Caco-2 (cell line): ENCODE measurements at regions not wholly inside any gene's neighbourhood (a gene's known extent, or its start where the extent isn't known, plus 50 kb on each side); places are given as distances from the start of the nearest gene placed in this dataset.

Source experiments
- BruUV-seq: library from RNA; stranded (reverse); fragments of 400-500 nt; replicated peaks from 2 replicates; lab custom pipeline; 2021; lab: Mats Ljungman, UMichigan
- CTCF ChIA-PET: fragments of 300-600 bp; sonication (Branson Sonifier 250); formaldehyde crosslinking; loops from one replicate; lab custom pipeline; 2022; ENCODE audit warnings: antibody characterized with exemption; lab: Charles Lee
- POLR2A ChIA-PET: fragments of 300-600 bp; sonication (Branson Sonifier 250); formaldehyde crosslinking; loops from one replicate; lab custom pipeline; 2022; ENCODE audit warnings: antibody characterized with exemption; lab: Charles Lee
- DNase-seq, 2 experiments: peaks; one replicate each; pipeline versions ENCODE4 v3.0.0 to v3.0.0-alpha.2; 2020 to 2022
- H3K27me3 ChIP-seq: replicated peaks from 2 replicates; pipeline ENCODE4 v1.6.0; 2011; ENCODE audit warnings: low read length; ENCODE audit not compliant: control insufficient read depth, insufficient read depth
- H3K36me3 ChIP-seq: 2 replicates; pipeline ENCODE4 v1.5.1; 2011; ENCODE audit warnings: low read length; ENCODE audit not compliant: control insufficient read depth, insufficient read depth
- H3K4me1 ChIP-seq: fragments of 250-450 bp; sonication (Bioruptor Pico); 2 replicates; pipeline ENCODE4 v1.5.1; 2020; ENCODE audit warnings: mild to moderate bottlenecking
- H3K4me3 ChIP-seq: 2 replicates; pipeline ENCODE4 v1.5.1; 2011; ENCODE audit warnings: low read depth, mild to moderate bottlenecking, control low read depth, low read length
- H3K9me3 ChIP-seq: fragments of 250-450 bp; sonication (Bioruptor Pico); 2 replicates; pipeline ENCODE4 v1.5.1; 2020; ENCODE audit warnings: mild to moderate bottlenecking, moderate library complexity
- H3K27ac Mint-ChIP-seq: one replicate; pipeline ENCODE4 v1.8.0; 2022; ENCODE audit warnings: mixed read lengths; ENCODE audit not compliant: unreplicated experiment
- H3K27me3 Mint-ChIP-seq: one replicate; pipeline ENCODE4 v1.8.0; 2022; ENCODE audit warnings: mixed read lengths; ENCODE audit not compliant: insufficient read depth, unreplicated experiment
- H3K36me3 Mint-ChIP-seq: one replicate; pipeline ENCODE4 v1.8.0; 2022; ENCODE audit warnings: mild to moderate bottlenecking, mixed read lengths; ENCODE audit not compliant: insufficient read depth, unreplicated experiment
- H3K4me1 Mint-ChIP-seq: one replicate; pipeline ENCODE4 v1.8.0; 2022; ENCODE audit warnings: low read depth, mixed read lengths; ENCODE audit not compliant: unreplicated experiment
- H3K4me3 Mint-ChIP-seq: one replicate; pipeline ENCODE4 v1.8.0; 2022; ENCODE audit warnings: mild to moderate bottlenecking, moderate library complexity, mixed read lengths; ENCODE audit not compliant: unreplicated experiment
- H3K9me3 Mint-ChIP-seq: one replicate; pipeline ENCODE4 v1.8.0; 2022; ENCODE audit warnings: mixed read lengths; ENCODE audit not compliant: unreplicated experiment
- intact Hi-C: fragments of 100-400 bp; cut with micrococcal nuclease; formaldehyde crosslinking; loops from one replicate; pipeline ENCODE4 v1.10.0; 2022; ENCODE audit not compliant: unreplicated experiment
- TF ChIP-seq, protein P1 (sequence below), 2 experiments: fragments of 200-600 bp in 1 of 2; IDR thresholded peaks; 1 replicate in 1 of 2; 2 replicates in 1 of 2; pipeline versions ENCODE4 v1.5.1 to v1.8.0; 2011 to 2022; ENCODE audit warnings: antibody characterized with exemption in 1 of 2, control low read depth in 1 of 2, inconsistent platforms in 1 of 2, low read depth in 1 of 2, low read length in 1 of 2, mild to moderate bottlenecking in 1 of 2, moderate library complexity in 1 of 2; ENCODE audit not compliant: insufficient read depth in 1 of 2, severe bottlenecking in 1 of 2, unreplicated experiment in 1 of 2

DNA sequence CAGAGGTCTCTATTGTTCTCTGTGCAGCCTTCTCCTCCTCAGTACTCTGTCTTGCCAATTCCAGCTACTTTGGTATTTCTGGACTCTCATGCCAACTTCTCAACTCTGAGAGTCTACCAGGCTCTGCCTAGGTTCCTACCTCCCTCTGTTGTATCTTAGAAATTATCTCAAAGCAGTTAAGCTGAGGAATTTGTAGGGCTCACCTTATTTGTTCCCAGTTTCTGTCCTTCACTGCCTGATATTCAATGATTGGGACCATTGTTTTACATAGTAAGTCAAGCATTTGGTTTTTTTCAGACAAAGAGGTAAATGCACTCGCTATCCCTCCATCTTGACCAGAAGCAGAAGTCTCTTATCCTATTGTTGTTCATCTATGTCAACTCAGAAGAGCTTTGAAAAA is 205.0 kb upstream of the PGR start:
- POLR2A ChIA-PET: no interaction called here
- H3K4me3 Mint-ChIP-seq: no peak overlapping the region
- H3K9me3 ChIP-seq: no peaks in the 10 kb centered on the region

GRCh38 chr11:101331411-101331810 is 201.8 kb upstream of the PGR start:
- H3K36me3 Mint-ChIP-seq: no peaks in the 10 kb centered on the region
- no TSS peak for BruUV-seq
- CTCF ChIA-PET: no interaction called here
- POLR2A ChIA-PET: no interaction called here
- H3K27me3 Mint-ChIP-seq: peaks cover 11% of the 10 kb centered on the region
- DNase-seq: no peak
- no peaks in the 10 kb centered on the region for H3K4me1 ChIP-seq
- no peaks in the 10 kb centered on the region for H3K4me1 Mint-ChIP-seq
- H3K4me3 Mint-ChIP-seq: no peak overlapping the region
- no peaks in the 10 kb centered on the region for H3K9me3 Mint-ChIP-seq
- no peak overlapping the region for H3K27ac Mint-ChIP-seq
- no peak overlapping the region for H3K4me3 ChIP-seq
- H3K9me3 ChIP-seq: no peaks in the 10 kb centered on the region
- no peaks in the 10 kb centered on the region for H3K36me3 ChIP-seq
- TF ChIP-seq, protein P1, sequence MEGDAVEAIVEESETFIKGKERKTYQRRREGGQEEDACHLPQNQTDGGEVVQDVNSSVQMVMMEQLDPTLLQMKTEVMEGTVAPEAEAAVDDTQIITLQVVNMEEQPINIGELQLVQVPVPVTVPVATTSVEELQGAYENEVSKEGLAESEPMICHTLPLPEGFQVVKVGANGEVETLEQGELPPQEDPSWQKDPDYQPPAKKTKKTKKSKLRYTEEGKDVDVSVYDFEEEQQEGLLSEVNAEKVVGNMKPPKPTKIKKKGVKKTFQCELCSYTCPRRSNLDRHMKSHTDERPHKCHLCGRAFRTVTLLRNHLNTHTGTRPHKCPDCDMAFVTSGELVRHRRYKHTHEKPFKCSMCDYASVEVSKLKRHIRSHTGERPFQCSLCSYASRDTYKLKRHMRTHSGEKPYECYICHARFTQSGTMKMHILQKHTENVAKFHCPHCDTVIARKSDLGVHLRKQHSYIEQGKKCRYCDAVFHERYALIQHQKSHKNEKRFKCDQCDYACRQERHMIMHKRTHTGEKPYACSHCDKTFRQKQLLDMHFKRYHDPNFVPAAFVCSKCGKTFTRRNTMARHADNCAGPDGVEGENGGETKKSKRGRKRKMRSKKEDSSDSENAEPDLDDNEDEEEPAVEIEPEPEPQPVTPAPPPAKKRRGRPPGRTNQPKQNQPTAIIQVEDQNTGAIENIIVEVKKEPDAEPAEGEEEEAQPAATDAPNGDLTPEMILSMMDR (IDR thresholded peaks at IDR 0.05; ENCODE audit: insufficient read depth in 1 of 2, low read depth in 1 of 2, low read length in 1 of 2, severe bottlenecking in 1 of 2, unreplicated experiment in 1 of 2): no peak
- no peaks in the 10 kb centered on the region; the same call in none of the 2 replicates for H3K27me3 ChIP-seq
- intact Hi-C loops: no loop called here

More for the DNA sequence above, 205.0 kb upstream of the PGR start:
- no TSS peak for BruUV-seq
- H3K27me3 ChIP-seq: no peaks in the 10 kb centered on the region
- intact Hi-C loops: no loop called here
- TF ChIP-seq, protein P1 (IDR thresholded peaks at IDR 0.05; ENCODE audit: insufficient read depth in 1 of 2, low read depth in 1 of 2, low read length in 1 of 2, severe bottlenecking in 1 of 2, unreplicated experiment in 1 of 2): no peak
- peaks cover 10% of the 10 kb centered on the region for H3K27me3 Mint-ChIP-seq
- CTCF ChIA-PET: no interaction called here
- H3K9me3 Mint-ChIP-seq: no peaks in the 10 kb centered on the region
- H3K4me1 Mint-ChIP-seq: no peaks in the 10 kb centered on the region
- H3K36me3 Mint-ChIP-seq: no peaks in the 10 kb centered on the region
- no peak overlapping the region for H3K27ac Mint-ChIP-seq
- H3K4me1 ChIP-seq: no peaks in the 10 kb centered on the region
- H3K36me3 ChIP-seq: no peaks in the 10 kb centered on the region
- no peak overlapping the region for H3K4me3 ChIP-seq
- no peak for DNase-seq

DNA sequence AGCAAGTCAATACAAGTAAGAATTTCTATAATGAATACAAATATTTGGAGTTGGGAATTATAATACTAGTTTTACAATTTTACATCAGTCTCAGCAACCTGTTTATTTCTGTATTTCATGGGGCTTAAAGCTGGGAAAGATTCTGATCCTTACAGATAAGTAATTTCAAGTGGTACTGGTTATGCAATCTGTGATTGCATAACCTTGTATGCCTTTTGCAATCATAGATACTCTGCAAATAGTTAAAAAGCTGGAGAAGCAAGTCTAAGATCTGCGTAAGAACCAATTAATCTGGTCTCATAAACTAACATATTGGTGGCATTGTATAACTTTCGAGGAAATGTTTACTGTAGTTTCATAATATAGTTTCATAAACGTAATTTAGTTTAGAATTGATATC is 198.3 kb upstream of the PGR start:
- Histone ChIP-seq H3K27me3 (no peaks in the 10 kb centered on the region; the same call in none of the 2 replicates), H3K9me3 (no peaks in the 10 kb centered on the region), H3K4me3 (no peak overlapping the region), H3K4me1 (no peaks in the 10 kb centered on the region), H3K36me3 (no peaks in the 10 kb centered on the region)
- intact Hi-C loops: loop anchor here (10.0 kb wide), 1 partner anchor 143 kb away; no protein-coding TSS in a partner anchor
- CTCF ChIA-PET: no interaction called here
- TF ChIP-seq, protein P1 (IDR thresholded peaks at IDR 0.05; ENCODE audit: insufficient read depth in 1 of 2, low read depth in 1 of 2, low read length in 1 of 2, severe bottlenecking in 1 of 2, unreplicated experiment in 1 of 2): no peak
- Mint-ChIP-seq H3K36me3 (no peaks in the 10 kb centered on the region), H3K9me3 (no peaks in the 10 kb centered on the region), H3K4me1 (no peaks in the 10 kb centered on the region), H3K27me3 (peaks cover 11% of the 10 kb centered on the region), H3K4me3 (no peak overlapping the region), H3K27ac (no peak overlapping the region)
- no TSS peak for BruUV-seq
- POLR2A ChIA-PET: no interaction called here
- peak in 1 of 2 experiments; percentile 14 for DNase-seq
